ENCODE measurements at regions not wholly inside any gene's neighbourhood (a gene's known extent, or its start where the extent isn't known, plus 50 kb on each side); places are given as distances from the start of the nearest gene placed in this dataset.

GRCh38 chr10:118850418-118851061 is 95.8 kb upstream of the CACUL1 start:
- Histone ChIP-seq H3K4me1 (ENCODE audit: control insufficient read depth in 1 of 2, insufficient read depth in 2 of 2, low read length in 2 of 2) (no peaks in the 10 kb centered on the region), H3K27me3 (ENCODE audit: control insufficient read depth in 1 of 2, insufficient read depth in 2 of 2, low read length in 2 of 2) (no peaks in the 10 kb centered on the region), H3K36me3 (ENCODE audit: control insufficient read depth in 1 of 2, insufficient read depth in 2 of 2, low read length in 2 of 2) (no peaks in the 10 kb centered on the region), H3K27ac (ENCODE audit: low read depth, low read length) (no peak overlapping the region), H3K9me3 (ENCODE audit: control insufficient read depth in 1 of 2, low read length in 2 of 2) (no peaks in the 10 kb centered on the region), H3K9ac (ENCODE audit: low read depth in 1 of 2, low read length in 2 of 2) (no peak overlapping the region), H3K4me3 (ENCODE audit: low read depth in 1 of 2, low read length in 2 of 2) (no peak overlapping the region)

- no peak overlapping the region for H3K27ac ChIP-seq (ENCODE audit: low read depth, low read length)
- H3K27me3 ChIP-seq (ENCODE audit: control insufficient read depth in 1 of 2, insufficient read depth in 2 of 2, low read length in 2 of 2), result no peaks in the 10 kb centered on the region
- no peaks in the 10 kb centered on the region for H3K36me3 ChIP-seq (ENCODE audit: control insufficient read depth in 1 of 2, insufficient read depth in 2 of 2, low read length in 2 of 2)
- H3K9ac ChIP-seq (ENCODE audit: low read depth in 1 of 2, low read length in 2 of 2), result no peak overlapping the region
- H3K9me3 ChIP-seq (ENCODE audit: control insufficient read depth in 1 of 2, low read length in 2 of 2), result no peaks in the 10 kb centered on the region
- no peak overlapping the region for H3K4me3 ChIP-seq (ENCODE audit: low read depth in 1 of 2, low read length in 2 of 2)
- H3K4me1 ChIP-seq (ENCODE audit: control insufficient read depth in 1 of 2, insufficient read depth in 2 of 2, low read length in 2 of 2), result no peaks in the 10 kb centered on the region
These were observed 96.6 kb upstream of the CACUL1 start for GRCh38 chr10:118851062-118852035.

GRCh38 chr10:118853916-118854315 is 99.1 kb upstream of the CACUL1 start:
- H3K36me3 ChIP-seq (ENCODE audit: control insufficient read depth in 1 of 2, insufficient read depth in 2 of 2, low read length in 2 of 2), result no peaks in the 10 kb centered on the region
- no peaks in the 10 kb centered on the region for H3K4me1 ChIP-seq (ENCODE audit: control insufficient read depth in 1 of 2, insufficient read depth in 2 of 2, low read length in 2 of 2)
- no peak overlapping the region for H3K9ac ChIP-seq (ENCODE audit: low read depth in 1 of 2, low read length in 2 of 2)
- H3K27me3 ChIP-seq (ENCODE audit: control insufficient read depth in 1 of 2, insufficient read depth in 2 of 2, low read length in 2 of 2), result no peaks in the 10 kb centered on the region
- no peak overlapping the region for H3K4me3 ChIP-seq (ENCODE audit: low read depth in 1 of 2, low read length in 2 of 2)
- H3K9me3 ChIP-seq (ENCODE audit: control insufficient read depth in 1 of 2, low read length in 2 of 2), result peaks cover 0 to 3% of the 10 kb centered on the region in 2 donors
- no peak overlapping the region for H3K27ac ChIP-seq (ENCODE audit: low read depth, low read length)

GRCh38 chr10:118856106-118856505 is 101.3 kb upstream of the CACUL1 start:
- Histone ChIP-seq H3K27ac (ENCODE audit: low read depth, low read length) (no peak overlapping the region), H3K27me3 (ENCODE audit: control insufficient read depth in 1 of 2, insufficient read depth in 2 of 2, low read length in 2 of 2) (no peaks in the 10 kb centered on the region), H3K36me3 (ENCODE audit: control insufficient read depth in 1 of 2, insufficient read depth in 2 of 2, low read length in 2 of 2) (no peaks in the 10 kb centered on the region), H3K4me1 (ENCODE audit: control insufficient read depth in 1 of 2, insufficient read depth in 2 of 2, low read length in 2 of 2) (no peaks in the 10 kb centered on the region), H3K4me3 (ENCODE audit: low read depth in 1 of 2, low read length in 2 of 2) (no peak overlapping the region), H3K9ac (ENCODE audit: low read depth in 1 of 2, low read length in 2 of 2) (no peak overlapping the region), H3K9me3 (ENCODE audit: control insufficient read depth in 1 of 2, low read length in 2 of 2) (peaks cover 0 to 3% of the 10 kb centered on the region in 2 donors)

GRCh38 chr10:118865998-118866693 is 111.4 kb upstream of the CACUL1 start:
- no peaks in the 10 kb centered on the region for H3K9me3 ChIP-seq (ENCODE audit: control insufficient read depth in 1 of 2, low read length in 2 of 2)
- H3K4me3 ChIP-seq (ENCODE audit: low read depth in 1 of 2, low read length in 2 of 2), result no peak overlapping the region
- H3K27ac ChIP-seq (ENCODE audit: low read depth, low read length), result no peak overlapping the region
- H3K27me3 ChIP-seq (ENCODE audit: control insufficient read depth in 1 of 2, insufficient read depth in 2 of 2, low read length in 2 of 2), result no peaks in the 10 kb centered on the region
- H3K4me1 ChIP-seq (ENCODE audit: control insufficient read depth in 1 of 2, insufficient read depth in 2 of 2, low read length in 2 of 2), result no peaks in the 10 kb centered on the region
- no peaks in the 10 kb centered on the region for H3K36me3 ChIP-seq (ENCODE audit: control insufficient read depth in 1 of 2, insufficient read depth in 2 of 2, low read length in 2 of 2)
- no peak overlapping the region for H3K9ac ChIP-seq (ENCODE audit: low read depth in 1 of 2, low read length in 2 of 2)

GRCh38 chr10:118867768-118868167 is 113.0 kb upstream of the CACUL1 start:
- Histone ChIP-seq H3K4me3 (ENCODE audit: low read depth in 1 of 2, low read length in 2 of 2) (no peak overlapping the region), H3K9ac (ENCODE audit: low read depth in 1 of 2, low read length in 2 of 2) (no peak overlapping the region), H3K27ac (ENCODE audit: low read depth, low read length) (no peak overlapping the region), H3K4me1 (ENCODE audit: control insufficient read depth in 1 of 2, insufficient read depth in 2 of 2, low read length in 2 of 2) (no peaks in the 10 kb centered on the region), H3K27me3 (ENCODE audit: control insufficient read depth in 1 of 2, insufficient read depth in 2 of 2, low read length in 2 of 2) (no peaks in the 10 kb centered on the region), H3K36me3 (ENCODE audit: control insufficient read depth in 1 of 2, insufficient read depth in 2 of 2, low read length in 2 of 2) (no peaks in the 10 kb centered on the region), H3K9me3 (ENCODE audit: control insufficient read depth in 1 of 2, low read length in 2 of 2) (no peaks in the 10 kb centered on the region)

GRCh38 chr10:118868589-118868988 is 113.8 kb upstream of the CACUL1 start:
- Histone ChIP-seq H3K27me3 (ENCODE audit: control insufficient read depth in 1 of 2, insufficient read depth in 2 of 2, low read length in 2 of 2) (peaks cover 0 to 6% of the 10 kb centered on the region in 2 donors), H3K9me3 (ENCODE audit: control insufficient read depth in 1 of 2, low read length in 2 of 2) (no peaks in the 10 kb centered on the region), H3K36me3 (ENCODE audit: control insufficient read depth in 1 of 2, insufficient read depth in 2 of 2, low read length in 2 of 2) (no peaks in the 10 kb centered on the region), H3K9ac (ENCODE audit: low read depth in 1 of 2, low read length in 2 of 2) (no peak overlapping the region), H3K27ac (ENCODE audit: low read depth, low read length) (no peak overlapping the region), H3K4me3 (ENCODE audit: low read depth in 1 of 2, low read length in 2 of 2) (no peak overlapping the region), H3K4me1 (ENCODE audit: control insufficient read depth in 1 of 2, insufficient read depth in 2 of 2, low read length in 2 of 2) (no peaks in the 10 kb centered on the region)

GRCh38 chr10:118870467-118871243 is 115.9 kb upstream of the CACUL1 start:
- Histone ChIP-seq H3K27me3 (ENCODE audit: control insufficient read depth in 1 of 2, insufficient read depth in 2 of 2, low read length in 2 of 2) (peaks cover 0 to 8% of the 10 kb centered on the region in 2 donors), H3K9ac (ENCODE audit: low read depth in 1 of 2, low read length in 2 of 2) (no peak overlapping the region), H3K9me3 (ENCODE audit: control insufficient read depth in 1 of 2, low read length in 2 of 2) (no peaks in the 10 kb centered on the region), H3K36me3 (ENCODE audit: control insufficient read depth in 1 of 2, insufficient read depth in 2 of 2, low read length in 2 of 2) (no peaks in the 10 kb centered on the region), H3K4me3 (ENCODE audit: low read depth in 1 of 2, low read length in 2 of 2) (no peak overlapping the region), H3K4me1 (ENCODE audit: control insufficient read depth in 1 of 2, insufficient read depth in 2 of 2, low read length in 2 of 2) (no peaks in the 10 kb centered on the region), H3K27ac (ENCODE audit: low read depth, low read length) (no peak overlapping the region)

GRCh38 chr10:118871244-118871865 is 116.6 kb upstream of the CACUL1 start:
- Histone ChIP-seq H3K9ac (ENCODE audit: low read depth in 1 of 2, low read length in 2 of 2) (no peak overlapping the region), H3K36me3 (ENCODE audit: control insufficient read depth in 1 of 2, insufficient read depth in 2 of 2, low read length in 2 of 2) (no peaks in the 10 kb centered on the region), H3K4me1 (ENCODE audit: control insufficient read depth in 1 of 2, insufficient read depth in 2 of 2, low read length in 2 of 2) (no peaks in the 10 kb centered on the region), H3K4me3 (ENCODE audit: low read depth in 1 of 2, low read length in 2 of 2) (no peak overlapping the region), H3K27ac (ENCODE audit: low read depth, low read length) (no peak overlapping the region), H3K9me3 (ENCODE audit: control insufficient read depth in 1 of 2, low read length in 2 of 2) (peaks cover 0 to under 1% of the 10 kb centered on the region in 2 donors), H3K27me3 (ENCODE audit: control insufficient read depth in 1 of 2, insufficient read depth in 2 of 2, low read length in 2 of 2) (peaks cover 0 to 8% of the 10 kb centered on the region in 2 donors)
